Stimulated activated CD4-positive, alpha-beta T cell treated with anti-CD3 and anti-CD28 coated beads, Interleukin-1b, Interleukin-23, amount 100 ng/mL, for 4 hours (primary cell): ENCODE measurements at regions not wholly inside any gene's neighbourhood (a gene's known extent, or its start where the extent isn't known, plus 50 kb on each side); places are given as distances from the start of the nearest gene placed in this dataset.

Experiments
- DNase-seq, 2 donors: peaks; one replicate each; pipeline ENCODE4 v3.0.0-alpha.2; 2020; ENCODE audit warnings: low read depth in 2 of 2

GRCh38 chr2:19456705-19457309 lies 98.4 kb upstream of the OSR1 start:
- no peak for DNase-seq

- DNase-seq: no peak
Measured at GRCh38 chr2:19454125-19454524, 95.7 kb upstream of the OSR1 start.

GRCh38 chr2:19442731-19443130 lies 84.3 kb upstream of the OSR1 start:
- DNase-seq: no peak

- no peak for DNase-seq
Measured at GRCh38 chr2:19439081-19439480, 80.7 kb upstream of the OSR1 start.

- no peak for DNase-seq
Measured at GRCh38 chr2:19435815-19436214, 77.4 kb upstream of the OSR1 start.

GRCh38 chr2:19434413-19434812 lies 76.0 kb upstream of the OSR1 start:
- DNase-seq: no peak

GRCh38 chr2:19426941-19427340 lies 68.5 kb upstream of the OSR1 start:
- DNase-seq: no peak

GRCh38 chr2:19426144-19426543 lies 67.7 kb upstream of the OSR1 start:
- DNase-seq: no peak

- DNase-seq: no peak
Measured at GRCh38 chr2:19425419-19425818, 67.0 kb upstream of the OSR1 start.

- DNase-seq: no peak
Measured at GRCh38 chr2:19419211-19419880, 60.9 kb upstream of the OSR1 start.

- no peak for DNase-seq
Measured at GRCh38 chr2:19416784-19417684, 58.6 kb upstream of the OSR1 start.

GRCh38 chr2:19416083-19416482 lies 57.7 kb upstream of the OSR1 start:
- no peak for DNase-seq

GRCh38 chr2:19409046-19409445 lies 50.6 kb upstream of the OSR1 start:
- DNase-seq: no peak

- no peak for DNase-seq
Measured at GRCh38 chr2:19408592-19408991, 50.2 kb upstream of the OSR1 start.
